ENCODE measurements at regions not wholly inside any gene's neighbourhood (a gene's known extent, or its start where the extent isn't known, plus 50 kb on each side); places are given as distances from the start of the nearest gene placed in this dataset.

GRCh38 chr10:52988923-52989322, 216.3 kb upstream of the MBL2 start:
- no peak overlapping the region for H3K9ac ChIP-seq (ENCODE audit: extremely low read depth, insufficient read length, low read length)
- Mint-ChIP-seq H3K36me3 (ENCODE audit: insufficient read depth in 1 of 3, low read depth in 3 of 3) (peaks cover 5 to 15% (median 8%) of the 10 kb centered on the region in 3 experiments; a peak in 6 of 7 replicates), H3K9me3 (peaks cover 4 to 5% of the 10 kb centered on the region in 2 experiments; a peak in 3 of 5 replicates), H3K27ac (no peak overlapping the region), H3K27me3 (ENCODE audit: low read depth) (no peaks in the 10 kb centered on the region), H3K4me3 (no peak overlapping the region), H3K4me1 (peaks cover 6 to 9% of the 10 kb centered on the region in 2 experiments)
- no peak for TF ChIP-seq CTCF (conservative IDR thresholded peaks at IDR 0.05)
- H3K18ac ChIP-seq (ENCODE audit: insufficient read length, low read depth, low read length): no peak overlapping the region
- H4K20me1 ChIP-seq (ENCODE audit: control insufficient read depth, insufficient read depth, insufficient read length): no peaks in the 10 kb centered on the region
- no peak overlapping the region for H2BK15ac ChIP-seq (ENCODE audit: low read depth, low read length)
- H2BK5ac ChIP-seq (ENCODE audit: insufficient read length, low read length): no peak overlapping the region
- no peak overlapping the region for H2BK20ac ChIP-seq (ENCODE audit: low read depth, low read length, poor library complexity, severe bottlenecking)
- no peak overlapping the region for H4K8ac ChIP-seq (replicated peaks; ENCODE audit: insufficient read length, low read depth, low read length)
- H2AFZ ChIP-seq (ENCODE audit: low read length): no peak overlapping the region
- H3K27ac ChIP-seq (ENCODE audit: insufficient read length, low read depth, low read length): no peak overlapping the region
- no peak overlapping the region for H2BK12ac ChIP-seq (ENCODE audit: insufficient read length, low read depth, low read length)
- no peak for DNase-seq
- no peak overlapping the region for H4K91ac ChIP-seq (ENCODE audit: insufficient read length, low read depth, low read length)
- no peaks in the 10 kb centered on the region for H3K23me2 ChIP-seq (ENCODE audit: insufficient read length, low read depth, low read length, poor library complexity, severe bottlenecking)
- no peak overlapping the region for H3T11ph ChIP-seq (ENCODE audit: low read length)
- no peak overlapping the region for H3K4me2 ChIP-seq (ENCODE audit: insufficient read depth, insufficient read length, low read length)
- H2BK120ac ChIP-seq (ENCODE audit: low read depth, low read length, poor library complexity, severe bottlenecking): no peak overlapping the region
- H3K79me1 ChIP-seq (ENCODE audit: insufficient read depth, low read depth, low read length, poor library complexity, severe bottlenecking): no peaks in the 10 kb centered on the region
- H2AK5ac ChIP-seq (ENCODE audit: insufficient read length, low read length): no peak overlapping the region
- no peaks in the 10 kb centered on the region for H3K27me3 ChIP-seq (ENCODE audit: insufficient read depth, low read length)
- no CpG with 5 or more reads among the region's 2 CpGs for WGBS (ENCODE audit: extremely low coverage, insufficient read length, low lambda C conversion rate)
- no peak overlapping the region for H3K56ac ChIP-seq (ENCODE audit: insufficient read length, low read depth, low read length)
- no peak overlapping the region for H3K23ac ChIP-seq (ENCODE audit: insufficient read length, low read depth, low read length)
- no peak overlapping the region for H3K14ac ChIP-seq (ENCODE audit: insufficient read depth, low read length)
- H3K4ac ChIP-seq (ENCODE audit: low read depth, low read length): no peak overlapping the region
- no peaks in the 10 kb centered on the region for H3K79me2 ChIP-seq (ENCODE audit: insufficient read depth, low read length)
- H4K5ac ChIP-seq (ENCODE audit: insufficient read length, low read depth, low read length): no peak overlapping the region
- no peaks in the 10 kb centered on the region for H3K9me3 ChIP-seq (ENCODE audit: control insufficient read depth, low read depth, low read length)
- no peaks in the 10 kb centered on the region for H3K4me1 ChIP-seq (ENCODE audit: insufficient read depth, low read length)
